PC-9 (cell line): ENCODE measurements at regions not wholly inside any gene's neighbourhood (a gene's known extent, or its start where the extent isn't known, plus 50 kb on each side); places are given as distances from the start of the nearest gene placed in this dataset.

Source experiments
- EZH2 ChIP-seq: fragments of 200-600 bp; sonication (generic); IDR thresholded peaks from 2 replicates; pipeline ENCODE4 v1.8.0; 2017; ENCODE audit warnings: antibody characterized with exemption, low read depth
- TF ChIP-seq, protein P1 (sequence below): fragments of 200-600 bp; sonication (generic); conservative IDR thresholded peaks from 2 replicates; pipeline ENCODE4 v1.6.1; 2017; ENCODE audit warnings: mixed run types, antibody characterized with exemption, mild to moderate bottlenecking, moderate library complexity

DNA sequence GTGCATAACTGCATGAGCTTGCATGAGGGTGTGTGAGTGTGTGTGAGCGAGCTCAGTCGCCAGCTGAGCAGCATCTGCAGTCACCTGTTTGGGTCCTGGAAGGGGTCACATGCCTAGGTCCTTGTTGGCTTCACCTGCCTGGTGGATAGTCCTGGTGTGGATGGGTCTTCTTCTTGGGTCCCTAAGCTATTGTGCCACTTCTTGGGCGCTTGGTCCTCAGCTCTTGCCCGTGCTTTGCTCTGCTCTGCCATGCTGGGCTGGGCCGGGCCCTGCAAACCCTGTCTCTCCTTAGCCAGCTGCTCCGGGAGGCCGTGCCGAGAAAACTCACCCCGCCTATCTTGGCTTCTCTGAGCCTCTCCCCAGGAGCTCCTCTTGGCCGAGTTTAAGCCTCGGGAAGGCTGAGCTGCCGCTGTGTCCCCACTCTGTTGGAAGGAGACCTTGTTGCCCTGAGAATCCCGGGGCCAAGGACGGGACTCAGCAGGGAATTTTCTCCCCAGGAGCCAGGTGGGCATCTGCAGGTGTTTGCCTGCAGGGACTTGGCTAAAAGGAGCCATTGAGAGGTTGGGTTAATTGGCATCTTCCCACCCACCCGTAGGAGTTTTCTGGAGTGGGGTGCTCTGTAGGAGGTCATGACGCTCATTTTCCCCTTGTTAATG is 300.8 kb downstream of the NDUFA10 start:
- TF ChIP-seq, protein P1, sequence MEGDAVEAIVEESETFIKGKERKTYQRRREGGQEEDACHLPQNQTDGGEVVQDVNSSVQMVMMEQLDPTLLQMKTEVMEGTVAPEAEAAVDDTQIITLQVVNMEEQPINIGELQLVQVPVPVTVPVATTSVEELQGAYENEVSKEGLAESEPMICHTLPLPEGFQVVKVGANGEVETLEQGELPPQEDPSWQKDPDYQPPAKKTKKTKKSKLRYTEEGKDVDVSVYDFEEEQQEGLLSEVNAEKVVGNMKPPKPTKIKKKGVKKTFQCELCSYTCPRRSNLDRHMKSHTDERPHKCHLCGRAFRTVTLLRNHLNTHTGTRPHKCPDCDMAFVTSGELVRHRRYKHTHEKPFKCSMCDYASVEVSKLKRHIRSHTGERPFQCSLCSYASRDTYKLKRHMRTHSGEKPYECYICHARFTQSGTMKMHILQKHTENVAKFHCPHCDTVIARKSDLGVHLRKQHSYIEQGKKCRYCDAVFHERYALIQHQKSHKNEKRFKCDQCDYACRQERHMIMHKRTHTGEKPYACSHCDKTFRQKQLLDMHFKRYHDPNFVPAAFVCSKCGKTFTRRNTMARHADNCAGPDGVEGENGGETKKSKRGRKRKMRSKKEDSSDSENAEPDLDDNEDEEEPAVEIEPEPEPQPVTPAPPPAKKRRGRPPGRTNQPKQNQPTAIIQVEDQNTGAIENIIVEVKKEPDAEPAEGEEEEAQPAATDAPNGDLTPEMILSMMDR, result no peak
- TF ChIP-seq EZH2, result no peak
